ENCODE measurements at regions not wholly inside any gene's neighbourhood (a gene's known extent, or its start where the extent isn't known, plus 50 kb on each side); places are given as distances from the start of the nearest gene placed in this dataset.

DNA sequence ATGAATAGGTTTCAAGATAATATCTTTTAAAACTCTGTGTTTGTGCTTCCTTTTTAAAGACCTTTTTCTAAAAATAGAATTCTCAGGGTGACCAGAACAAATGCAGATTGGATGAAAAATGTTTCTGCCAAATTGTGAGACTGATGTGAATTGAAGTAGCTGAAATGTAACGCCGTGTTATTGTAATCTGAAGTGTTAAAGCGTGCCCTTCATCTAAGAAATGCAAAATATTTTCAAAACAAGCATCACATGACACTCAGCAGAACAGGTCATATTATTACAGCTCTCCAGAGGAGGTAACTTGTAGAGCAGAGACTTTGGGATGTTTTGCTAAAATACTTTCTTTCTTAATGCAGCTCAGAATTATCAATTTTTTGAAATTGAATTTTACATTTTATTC, 90.0 kb upstream of the PLEKHA5 start (continued):
- no peak for TF ChIP-seq RNF2 (IDR thresholded peaks at IDR 0.05; ENCODE audit: borderline replicate concordance, low read depth, low read length, missing control alignments, poor library complexity, severe bottlenecking)
- no peak for TF ChIP-seq CBX5 (IDR thresholded peaks at IDR 0.05; ENCODE audit: low read depth, low read length)
- TF ChIP-seq, protein P1, sequence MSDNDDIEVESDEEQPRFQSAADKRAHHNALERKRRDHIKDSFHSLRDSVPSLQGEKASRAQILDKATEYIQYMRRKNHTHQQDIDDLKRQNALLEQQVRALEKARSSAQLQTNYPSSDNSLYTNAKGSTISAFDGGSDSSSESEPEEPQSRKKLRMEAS (IDR thresholded peaks at IDR 0.05) = no peak
- TF ChIP-seq GABPA (IDR thresholded peaks at IDR 0.05; ENCODE audit: borderline replicate concordance, insufficient read depth, low read length) = no peak
- no peak for TF ChIP-seq SAP30 (IDR thresholded peaks at IDR 0.05; ENCODE audit: insufficient read depth, insufficient replicate concordance, low read length)

Data from H1 (cell line).